Neural cell (in vitro differentiated cells): ENCODE measurements at regions not wholly inside any gene's neighbourhood (a gene's known extent, or its start where the extent isn't known, plus 50 kb on each side); places are given as distances from the start of the nearest gene placed in this dataset.

Experiments
- H2AFZ ChIP-seq: fragments of 200-600, 300-800 bp; sonication (generic), shearing (Covaris generic); 2 replicates; pipeline ENCODE4 v1.6.0; 2014; ENCODE audit warnings: low read depth, mild to moderate bottlenecking, antibody characterized with exemption, low read length, moderate library complexity
- H3F3A ChIP-seq: fragments of 200-600 bp; shearing (Covaris generic); 2 replicates; pipeline ENCODE4 v1.6.1; 2016; ENCODE audit warnings: mild to moderate bottlenecking, moderate library complexity, mixed read lengths, antibody characterized with exemption, low read length; ENCODE audit not compliant: insufficient read depth, poor library complexity, severe bottlenecking
- H3K27ac ChIP-seq: fragments of 200-600, 300-800 bp; sonication (generic), shearing (Covaris generic); 2 replicates; pipeline ENCODE4 v1.5.1; 2014; ENCODE audit warnings: mild to moderate bottlenecking, low read length, moderate library complexity
- H3K27me3 ChIP-seq: fragments of 300-800, 200-600 bp; sonication (generic), shearing (Covaris generic); 2 replicates; pipeline ENCODE4 v1.6.0; 2014; ENCODE audit warnings: mild to moderate bottlenecking, low read depth, low read length, moderate library complexity; ENCODE audit not compliant: insufficient read depth
- H3K36me3 ChIP-seq: fragments of 300-800, 200-600 bp; sonication (generic), shearing (Covaris generic); 2 replicates; pipeline ENCODE4 v1.5.1; 2014; ENCODE audit warnings: mild to moderate bottlenecking, antibody characterized with exemption, low read length, moderate library complexity; ENCODE audit not compliant: insufficient read depth
- H3K4me2 ChIP-seq: fragments of 300-800, 200-600 bp; sonication (generic), shearing (Covaris generic); 2 replicates; pipeline ENCODE4 v1.6.0; 2014; ENCODE audit warnings: mild to moderate bottlenecking, low read length
- H3K4me3 ChIP-seq: fragments of 300-800, 200-600 bp; sonication (generic), shearing (Covaris generic); 2 replicates; pipeline ENCODE4 v1.5.1; 2014; ENCODE audit warnings: mild to moderate bottlenecking, low read length, moderate library complexity
- H3K79me2 ChIP-seq: fragments of 200-600 bp; shearing (Covaris generic); replicated peaks from 2 replicates; pipeline ENCODE4 v1.6.0; 2014; ENCODE audit warnings: mild to moderate bottlenecking, low read length, moderate library complexity; ENCODE audit not compliant: insufficient read depth
- H3K9ac ChIP-seq: fragments of 300-800, 200-600 bp; sonication (generic), shearing (Covaris generic); 2 replicates; pipeline ENCODE4 v1.6.1; 2016; ENCODE audit warnings: mild to moderate bottlenecking, low read length, mixed read lengths
- H3K9me2 ChIP-seq: fragments of 200-600 bp; shearing (Covaris generic); 2 replicates; pipeline ENCODE4 v1.6.1; 2016; ENCODE audit warnings: mild to moderate bottlenecking, low read length, mixed read lengths; ENCODE audit not compliant: insufficient read depth
- H3K9me3 ChIP-seq: fragments of 200-600, 300-800 bp; sonication (generic), shearing (Covaris generic); 2 replicates; pipeline ENCODE4 v1.6.1; 2016; ENCODE audit warnings: mild to moderate bottlenecking, mixed run types, low read length, moderate library complexity, mixed read lengths
- H4K20me1 ChIP-seq: fragments of 200-600 bp; shearing (Covaris generic); 2 replicates; pipeline ENCODE4 v1.6.1; 2016; ENCODE audit warnings: mild to moderate bottlenecking, mixed run types; ENCODE audit not compliant: insufficient read depth
- CTCF ChIP-seq: fragments of 450-650 bp; IDR thresholded peaks from 2 replicates; pipeline ENCODE4 v1.5.1; 2014; ENCODE audit warnings: antibody characterized with exemption, mild to moderate bottlenecking, moderate library complexity; ENCODE audit not compliant: poor library complexity, severe bottlenecking
- EP300 ChIP-seq: fragments of 450-650 bp; conservative IDR thresholded peaks from 2 replicates; pipeline ENCODE4 v1.6.1; 2014; ENCODE audit warnings: antibody characterized with exemption, mild to moderate bottlenecking, moderate library complexity; ENCODE audit not compliant: poor library complexity, severe bottlenecking
- EZH2 ChIP-seq: fragments of 200-600, 300-800 bp; shearing (Covaris generic), sonication (generic); IDR thresholded peaks from 2 replicates; pipeline ENCODE4 v1.6.1; 2014; ENCODE audit warnings: antibody characterized with exemption, low read length, borderline replicate concordance, mild to moderate bottlenecking; ENCODE audit not compliant: insufficient read depth, poor library complexity, severe bottlenecking
- MXI1 ChIP-seq: fragments of 450-650 bp; conservative IDR thresholded peaks from 2 replicates; pipeline ENCODE4 v1.6.1; 2014; ENCODE audit warnings: antibody characterized with exemption, mild to moderate bottlenecking; ENCODE audit not compliant: poor library complexity, severe bottlenecking
- POLR2AphosphoS5 ChIP-seq: IDR thresholded peaks from 2 replicates; pipeline ENCODE4 v1.6.1; 2012
- RAD21 ChIP-seq: fragments of 450-650 bp; conservative IDR thresholded peaks from 2 replicates; pipeline ENCODE4 v1.6.1; 2014; ENCODE audit warnings: antibody characterized with exemption, mild to moderate bottlenecking, moderate library complexity
- REST ChIP-seq: IDR thresholded peaks from 2 replicates; pipeline ENCODE4 v1.6.1; 2012; ENCODE audit warnings: borderline replicate concordance
- SMC3 ChIP-seq: fragments of 450-650 bp; conservative IDR thresholded peaks from 2 replicates; pipeline ENCODE4 v1.6.1; 2014; ENCODE audit warnings: antibody characterized with exemption, mild to moderate bottlenecking, moderate library complexity; ENCODE audit not compliant: poor library complexity
- TAF1 ChIP-seq: IDR thresholded peaks from 2 replicates; pipeline ENCODE4 v1.6.1; 2012; ENCODE audit warnings: low read depth

- no peak overlapping the region for H3K9ac ChIP-seq
- no peak overlapping the region for H3K27ac ChIP-seq
- no peak overlapping the region for H3K4me2 ChIP-seq
- H4K20me1 ChIP-seq: no peaks in the 10 kb centered on the region
- no peaks in the 10 kb centered on the region for H3K36me3 ChIP-seq
- H3K79me2 ChIP-seq: no peaks in the 10 kb centered on the region
- H3K27me3 ChIP-seq: no peaks in the 10 kb centered on the region
- H3K9me3 ChIP-seq: no peaks in the 10 kb centered on the region
- H3K4me3 ChIP-seq: no peak overlapping the region
- H3K9me2 ChIP-seq: no peaks in the 10 kb centered on the region
- no peaks in the 10 kb centered on the region for H3F3A ChIP-seq
- TF ChIP-seq RAD21 (no peak), REST (no peak), EZH2 (no peak), EP300 (no peak), MXI1 (no peak), POLR2AphosphoS5 (no peak), SMC3 (no peak)
- H2AFZ ChIP-seq: no peak overlapping the region
These were observed 400.8 kb upstream of the SLIT2 start for GRCh38 chr4:19850909-19851308.

DNA sequence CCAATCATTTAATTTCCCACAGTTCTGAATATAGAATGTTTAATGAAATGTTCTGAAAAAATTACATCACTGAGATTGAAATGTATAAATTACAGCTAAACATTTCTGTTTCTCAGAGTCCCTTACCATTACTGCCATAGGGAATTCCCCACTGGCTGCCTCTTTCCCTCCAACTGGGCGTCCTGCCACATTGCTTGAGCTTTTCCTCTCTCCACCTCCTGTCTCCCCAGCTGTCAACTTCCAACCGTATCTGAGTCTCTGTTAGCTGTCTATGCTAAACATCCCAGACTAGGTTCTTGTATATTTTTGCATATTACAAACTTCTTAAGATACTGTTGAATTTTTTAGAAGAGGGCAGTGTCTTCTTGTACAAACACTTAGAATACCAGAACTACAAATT lies 407.3 kb upstream of the SLIT2 start:
- Histone ChIP-seq H3K79me2 (no peaks in the 10 kb centered on the region), H3K9me2 (no peaks in the 10 kb centered on the region), H3K27me3 (no peaks in the 10 kb centered on the region), H3K4me2 (no peak overlapping the region), H3K9ac (no peak overlapping the region), H3K4me3 (no peak overlapping the region), H3F3A (no peaks in the 10 kb centered on the region), H3K36me3 (no peaks in the 10 kb centered on the region), H3K9me3 (no peaks in the 10 kb centered on the region), H2AFZ (no peak overlapping the region), H4K20me1 (no peaks in the 10 kb centered on the region), H3K27ac (no peak overlapping the region)
- no peak for TF ChIP-seq CTCF
- no peak for TF ChIP-seq EP300
- TF ChIP-seq RAD21: no peak
- no peak for TF ChIP-seq EZH2
- no peak for TF ChIP-seq TAF1
- no peak for TF ChIP-seq REST
- TF ChIP-seq SMC3: no peak
- no peak for TF ChIP-seq POLR2AphosphoS5
- TF ChIP-seq MXI1: no peak
